ENCODE measurements at regions not wholly inside any gene's neighbourhood (a gene's known extent, or its start where the extent isn't known, plus 50 kb on each side); places are given as distances from the start of the nearest gene placed in this dataset.

DNA sequence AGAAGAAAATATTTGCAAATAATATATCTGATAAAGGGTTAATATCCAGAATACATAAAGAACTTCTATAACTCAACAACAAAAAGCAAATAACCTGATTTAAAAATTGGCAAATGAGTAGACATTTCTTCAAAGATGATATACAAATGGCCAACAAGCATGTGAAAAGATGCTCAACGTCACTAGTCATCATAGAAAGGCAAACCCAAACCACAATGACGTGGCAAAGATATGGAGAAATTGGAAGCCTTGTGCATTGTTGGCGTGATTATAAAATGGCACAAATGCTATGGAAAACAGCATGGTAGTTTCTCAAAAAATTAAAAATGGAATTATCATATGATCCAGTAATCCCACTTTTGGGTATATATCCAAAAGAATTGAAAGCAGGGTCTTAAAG lies 466.3 kb downstream of the TBC1D22A start:
- DNase-seq (ENCODE audit: low spot score), result no peak

DNA sequence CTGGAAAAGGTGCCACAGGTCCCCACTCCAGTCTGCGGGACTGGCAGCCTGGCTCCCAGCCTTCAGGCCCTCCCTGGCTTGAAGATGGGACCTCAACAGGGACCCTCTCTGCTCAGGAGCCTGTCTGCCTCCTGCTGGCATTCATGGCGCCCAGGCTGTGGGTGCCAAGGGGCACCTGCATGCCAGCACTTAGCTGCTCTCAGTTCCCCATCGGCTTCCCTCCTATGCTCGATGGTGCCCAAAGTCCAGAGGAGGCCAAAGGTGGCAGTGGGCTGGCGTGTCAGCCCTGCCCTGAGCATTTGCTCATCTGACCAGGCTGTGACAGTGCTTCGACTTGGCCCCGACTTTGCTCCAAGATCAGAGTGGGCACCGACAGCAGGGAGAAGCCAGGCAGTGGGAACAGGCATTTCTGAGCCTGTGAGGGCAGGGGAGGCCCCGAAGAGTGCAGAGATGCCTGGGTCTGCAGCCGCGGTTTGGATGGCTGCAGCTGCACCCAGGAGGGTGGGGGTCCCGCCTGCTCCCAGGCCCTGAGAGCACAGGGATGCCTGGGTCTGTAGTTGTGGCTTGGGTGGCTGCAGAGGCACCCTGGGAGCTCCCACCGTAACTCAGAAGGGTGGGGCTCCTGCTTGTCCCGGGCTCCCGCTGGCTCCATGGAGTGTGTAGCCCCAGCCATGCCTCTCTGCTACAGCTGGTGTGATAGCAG lies 463.6 kb downstream of the TBC1D22A start:
- DNase-seq (ENCODE audit: low spot score), result no peak

DNA sequence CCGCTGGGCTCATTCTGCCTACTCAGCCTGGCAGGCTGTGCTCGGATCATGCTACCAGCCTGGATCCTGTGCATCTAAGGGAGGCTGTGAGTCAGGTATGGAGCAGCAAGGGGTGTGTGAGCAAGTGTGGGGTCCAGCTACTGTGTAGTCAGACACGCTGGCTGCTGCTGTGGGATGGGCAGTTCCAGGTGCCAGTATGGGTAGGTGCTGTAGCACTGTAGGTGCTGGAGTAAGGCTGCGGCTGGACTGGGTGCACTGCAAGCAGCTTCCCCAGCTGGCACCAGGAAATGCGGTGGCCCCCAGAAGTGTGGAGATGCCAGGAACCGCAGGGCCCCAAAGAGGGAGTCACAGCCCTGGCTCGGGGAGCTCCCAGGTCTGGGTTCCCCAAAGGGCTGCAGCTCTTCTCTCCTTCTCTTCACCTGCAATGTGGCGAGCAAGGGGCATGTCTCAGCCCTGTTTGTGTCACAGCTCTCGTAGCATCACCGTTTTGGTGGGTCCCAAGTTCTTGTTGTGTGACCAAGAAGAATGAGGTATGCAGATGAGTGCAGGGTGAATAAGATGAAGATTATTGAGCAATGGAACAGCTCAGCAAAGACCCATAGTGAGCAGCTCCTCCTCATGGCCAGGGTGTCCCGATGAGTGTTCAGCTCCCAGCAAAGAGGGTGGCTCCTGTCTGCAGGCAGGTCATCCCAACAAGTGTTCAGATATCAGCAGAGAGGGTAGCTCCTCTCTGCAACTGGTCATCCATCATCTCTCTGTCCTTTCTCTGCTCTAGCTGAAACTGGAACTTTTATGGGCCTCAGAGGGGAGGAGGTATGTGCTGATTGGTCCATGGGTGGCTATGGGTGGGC lies 462.9 kb downstream of the TBC1D22A start:
- DNase-seq (ENCODE audit: low spot score), result no peak

All from AG08395 (cell line).